Transverse colon (tissue), 4 donors: ENCODE measurements at regions not wholly inside any gene's neighbourhood (a gene's known extent, or its start where the extent isn't known, plus 50 kb on each side); places are given as distances from the start of the nearest gene placed in this dataset.

ENCODE experiments used
- DNase-seq: peaks from one replicate; pipeline ENCODE4 v3.0.0-alpha.2; 2019
- H3K27ac ChIP-seq, 4 donors: fragments of 200-600 bp; sonication (generic); 2 replicates each; pipeline ENCODE4 v1.5.1; 2016 to 2018; ENCODE audit warnings: inconsistent platforms in 4 of 4
- H3K27me3 ChIP-seq: fragments of 200-600 bp; sonication (generic); 2 replicates; pipeline ENCODE4 v1.5.1; 2017; ENCODE audit warnings: inconsistent platforms
- H3K36me3 ChIP-seq, 4 donors: fragments of 200-600 bp; sonication (generic); 2 replicates each; pipeline ENCODE4 v1.5.1; 2017 to 2019; ENCODE audit warnings: inconsistent platforms in 4 of 4
- H3K4me1 ChIP-seq, 4 donors: fragments of 200-600 bp; sonication (generic); 2 replicates each; pipeline ENCODE4 v1.5.1; 2017 to 2020; ENCODE audit warnings: inconsistent platforms in 4 of 4
- H3K4me3 ChIP-seq, 4 donors: fragments of 200-600 bp; sonication (generic); 1 replicate in 1 of 4; 2 replicates in 3 of 4; pipeline versions ENCODE4 v1.5.1 to v1.6.1; 2017 to 2019; ENCODE audit warnings: inconsistent platforms in 4 of 4
- H3K9me3 ChIP-seq, 2 donors: fragments of 200-600 bp; sonication (generic); 2 replicates each; pipeline ENCODE4 v1.5.1; 2017 to 2019; ENCODE audit warnings: inconsistent platforms in 2 of 2
- EP300 ChIP-seq: sonication (generic); formaldehyde crosslinking; IDR thresholded peaks from one replicate; pipeline ENCODE4 v1.6.1; 2017; ENCODE audit warnings: antibody characterized with exemption, low read depth
- POLR2A ChIP-seq: fragments of 450-650 bp; IDR thresholded peaks from one replicate; pipeline ENCODE4 v1.6.1; 2016; ENCODE audit warnings: antibody characterized with exemption, mild to moderate bottlenecking, moderate library complexity
- POLR2AphosphoS5 ChIP-seq, 3 donors: sonication (generic); formaldehyde crosslinking; IDR thresholded peaks; one replicate each; pipeline ENCODE4 v1.6.1; 2016; ENCODE audit warnings: antibody characterized with exemption in 3 of 3
- WGBS, 2 donors: methylation state at CpG; one replicate each; pipeline ENCODE4 v1.1.5; 2018; ENCODE audit warnings: low coverage in 1 of 2; 5-methylcytosine and 5-hydroxymethylcytosine counted together
- in situ Hi-C, 4 donors: fragments of 200-750 bp; cut with MboI; loops; one replicate each; pipeline versions ENCODE4 v1.15.0 to v1.15.1; 2017; ENCODE audit warnings: low sequenced_read_pairs in 3 of 4, low pct_ligation_motif_present in 1 of 4, low pct_unique_long_range_greater_than_20kb in 1 of 4
- intact Hi-C: fragments of 100-400 bp; cut with DNase I; formaldehyde crosslinking; loops from one replicate; pipeline ENCODE4 v1.15.1; 2023; ENCODE audit warnings: low total_unique reads
- TF ChIP-seq, protein P1 (sequence below), 5 experiments: fragments of 200-600 bp in 3 of 5; fragments of 450-650 bp in 2 of 5; sonication (generic) in 3 of 5; IDR thresholded peaks; 1 replicate in 2 of 5; 2 replicates in 3 of 5; pipeline ENCODE4 v1.5.1; 2016 to 2017; ENCODE audit warnings: antibody characterized with exemption in 5 of 5, inconsistent platforms in 3 of 5, mild to moderate bottlenecking in 2 of 5, moderate library complexity in 1 of 5

DNA sequence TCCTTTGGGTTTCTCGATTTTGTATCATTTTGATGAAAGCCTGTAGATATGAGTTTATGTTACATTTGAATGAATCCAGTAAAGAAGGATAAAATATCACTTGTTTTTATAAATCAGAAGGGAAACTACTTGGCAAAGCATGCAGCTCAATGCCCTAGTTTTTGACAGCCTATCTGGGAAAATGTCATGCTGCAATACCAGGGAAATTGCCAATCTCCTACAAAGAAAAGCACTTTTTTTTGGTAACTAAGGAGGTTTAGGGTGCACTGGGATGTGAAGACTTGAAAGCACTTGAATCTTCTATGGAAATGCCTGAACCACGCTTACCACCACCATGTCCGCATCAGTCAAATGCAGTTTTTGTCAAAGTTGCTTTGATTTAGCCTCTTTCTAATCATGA, 446.9 kb upstream of the LRRC7 start:
- intact Hi-C loops (no loop called here), in situ Hi-C loops (no loop called here)
- DNase-seq, result no peak
- Histone ChIP-seq H3K4me3 (no peak overlapping the region), H3K4me1 (no peaks in the 10 kb centered on the region), H3K27ac (no peak overlapping the region), H3K27me3 (no peaks in the 10 kb centered on the region), H3K9me3 (no peaks in the 10 kb centered on the region), H3K36me3 (no peaks in the 10 kb centered on the region)
- WGBS, 2 donors, result 84 to 89% methylated on average over 2 to 3 of the region's 3 CpGs
- TF ChIP-seq POLR2AphosphoS5 (IDR thresholded peaks at IDR 0.05), result no peak

DNA sequence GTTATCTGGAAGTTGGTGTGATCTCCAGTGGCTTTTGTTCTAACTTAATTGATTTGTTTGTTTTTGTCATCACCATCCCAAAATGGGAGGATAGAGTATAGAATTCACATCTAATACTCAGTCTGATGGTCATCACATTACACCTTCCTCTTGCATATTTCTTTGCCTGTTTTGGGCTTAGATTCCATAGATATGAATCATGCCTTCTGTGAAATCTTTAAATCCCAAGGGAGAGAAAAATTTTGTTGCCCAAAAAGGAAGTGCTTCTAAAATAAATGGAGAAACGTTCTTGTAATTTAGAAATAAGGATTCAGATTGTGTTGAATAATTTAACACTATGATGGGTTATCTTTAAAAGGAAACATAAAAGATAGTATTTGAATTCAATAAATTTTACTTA, 446.0 kb upstream of the LRRC7 start:
- in situ Hi-C loops (no loop called here), intact Hi-C loops (no loop called here)
- no peaks in the 10 kb centered on the region for H3K27me3 ChIP-seq
- 40 to 53% methylated on average over 1 of the region's 1 CpG for WGBS, 2 donors
- no peaks in the 10 kb centered on the region for H3K36me3 ChIP-seq
- H3K9me3 ChIP-seq, result no peaks in the 10 kb centered on the region
- H3K27ac ChIP-seq, result no peak overlapping the region
- TF ChIP-seq EP300, result no peak
- no peak for TF ChIP-seq POLR2A
- TF ChIP-seq, protein P1, sequence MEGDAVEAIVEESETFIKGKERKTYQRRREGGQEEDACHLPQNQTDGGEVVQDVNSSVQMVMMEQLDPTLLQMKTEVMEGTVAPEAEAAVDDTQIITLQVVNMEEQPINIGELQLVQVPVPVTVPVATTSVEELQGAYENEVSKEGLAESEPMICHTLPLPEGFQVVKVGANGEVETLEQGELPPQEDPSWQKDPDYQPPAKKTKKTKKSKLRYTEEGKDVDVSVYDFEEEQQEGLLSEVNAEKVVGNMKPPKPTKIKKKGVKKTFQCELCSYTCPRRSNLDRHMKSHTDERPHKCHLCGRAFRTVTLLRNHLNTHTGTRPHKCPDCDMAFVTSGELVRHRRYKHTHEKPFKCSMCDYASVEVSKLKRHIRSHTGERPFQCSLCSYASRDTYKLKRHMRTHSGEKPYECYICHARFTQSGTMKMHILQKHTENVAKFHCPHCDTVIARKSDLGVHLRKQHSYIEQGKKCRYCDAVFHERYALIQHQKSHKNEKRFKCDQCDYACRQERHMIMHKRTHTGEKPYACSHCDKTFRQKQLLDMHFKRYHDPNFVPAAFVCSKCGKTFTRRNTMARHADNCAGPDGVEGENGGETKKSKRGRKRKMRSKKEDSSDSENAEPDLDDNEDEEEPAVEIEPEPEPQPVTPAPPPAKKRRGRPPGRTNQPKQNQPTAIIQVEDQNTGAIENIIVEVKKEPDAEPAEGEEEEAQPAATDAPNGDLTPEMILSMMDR (IDR thresholded peaks at IDR 0.05), result no peak
- no peak for TF ChIP-seq POLR2AphosphoS5 (IDR thresholded peaks at IDR 0.05)
- H3K4me1 ChIP-seq, result no peaks in the 10 kb centered on the region
- DNase-seq, result no peak
- no peak overlapping the region for H3K4me3 ChIP-seq

DNA sequence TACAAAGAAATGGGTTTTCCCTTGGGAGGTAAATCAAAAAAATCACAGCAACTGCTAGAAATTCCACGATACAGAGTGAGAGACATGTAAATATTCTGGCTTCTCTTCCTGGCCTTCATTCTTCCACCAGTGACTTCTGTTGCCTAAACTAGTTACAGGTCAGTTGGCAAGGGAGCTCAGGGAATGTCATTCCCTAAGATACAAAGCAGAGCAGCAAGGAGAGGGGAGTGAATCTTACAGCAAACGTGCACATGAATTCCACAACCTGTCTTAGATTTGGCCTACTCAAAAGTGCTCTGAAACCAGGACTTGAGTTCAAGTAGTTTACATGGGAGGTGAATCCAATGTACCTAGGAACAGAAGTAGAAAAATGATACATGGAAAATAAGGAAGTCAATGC, 445.3 kb upstream of the LRRC7 start:
- DNase-seq, result no peak
- Histone ChIP-seq H3K27ac (no peak overlapping the region), H3K36me3 (no peaks in the 10 kb centered on the region), H3K4me3 (no peak overlapping the region), H3K4me1 (no peaks in the 10 kb centered on the region), H3K9me3 (no peaks in the 10 kb centered on the region), H3K27me3 (no peaks in the 10 kb centered on the region)
- intact Hi-C loops, result no loop called here
- TF ChIP-seq POLR2AphosphoS5 (IDR thresholded peaks at IDR 0.05), result peak in 1 of 3 donors; percentile 38
- TF ChIP-seq, protein P1 (IDR thresholded peaks at IDR 0.05), result no peak
- in situ Hi-C loops, result no loop called here
- 67 to 74% methylated on average over 2 of the region's 2 CpGs for whole genome bisulfite sequencing, 2 donors

DNA sequence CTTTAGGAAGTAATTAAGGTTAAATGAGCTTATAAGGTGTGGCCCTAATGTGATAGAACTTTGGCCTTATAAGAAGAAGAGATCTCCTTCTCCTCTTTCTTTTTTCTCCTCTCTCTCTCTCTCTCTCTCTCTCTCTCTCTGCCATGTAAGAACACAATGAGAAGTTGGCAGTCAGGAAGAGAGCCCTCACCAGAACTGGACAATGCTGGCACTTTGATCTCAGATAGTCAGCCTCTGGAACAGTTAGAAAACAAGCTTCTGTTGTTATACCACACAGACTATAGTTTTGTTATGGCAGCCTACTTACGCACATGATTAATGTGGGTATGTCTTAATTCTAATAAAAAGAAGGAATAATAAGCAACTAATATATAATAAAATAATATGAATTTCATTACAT, 444.2 kb upstream of the LRRC7 start:
- in situ Hi-C loops, result no loop called here

DNA sequence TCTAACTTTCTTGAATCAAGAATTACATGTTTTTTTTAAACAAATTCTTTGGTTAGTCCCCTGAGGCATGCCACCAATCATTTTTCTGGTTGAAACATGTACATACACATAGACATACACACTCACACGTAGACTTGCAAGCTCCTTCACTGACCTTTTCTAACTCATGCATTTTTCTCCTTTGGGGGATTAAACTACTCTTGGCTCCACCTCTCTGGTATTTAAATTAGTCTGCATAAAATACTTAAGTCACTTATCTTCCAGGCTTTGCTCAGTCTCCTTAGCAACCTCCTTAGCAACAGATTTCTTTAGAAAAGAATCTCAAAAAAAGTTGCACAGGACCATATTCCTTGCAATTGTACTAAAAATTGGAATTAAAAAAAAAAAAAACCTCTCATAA, 440.9 kb upstream of the LRRC7 start:
- Histone ChIP-seq H3K4me3 (no peak overlapping the region), H3K36me3 (no peaks in the 10 kb centered on the region), H3K27ac (no peak overlapping the region), H3K4me1 (no peaks in the 10 kb centered on the region), H3K27me3 (no peaks in the 10 kb centered on the region), H3K9me3 (no peaks in the 10 kb centered on the region)
- intact Hi-C loops (no loop called here), in situ Hi-C loops (no loop called here)
- WGBS, 2 donors, result 36 to 41% methylated on average over 1 of the region's 1 CpG
- no peak for TF ChIP-seq POLR2A
- DNase-seq, result no peak

More for the DNA sequence above, 444.2 kb upstream of the LRRC7 start:
- Histone ChIP-seq H3K27me3 (no peaks in the 10 kb centered on the region), H3K9me3 (no peaks in the 10 kb centered on the region), H3K36me3 (no peaks in the 10 kb centered on the region), H3K4me3 (no peak overlapping the region), H3K4me1 (no peaks in the 10 kb centered on the region), H3K27ac (no peak overlapping the region)
- intact Hi-C loops, result no loop called here
- DNase-seq, result no peak
- 100% methylated on average over 1 of the region's 1 CpG for WGBS, 2 donors
- TF ChIP-seq POLR2AphosphoS5 (IDR thresholded peaks at IDR 0.05), result no peak
- no peak for TF ChIP-seq POLR2A
- TF ChIP-seq EP300, result no peak
- TF ChIP-seq, protein P1 (IDR thresholded peaks at IDR 0.05), result no peak
